Panc1 (cell line): ENCODE measurements at regions not wholly inside any gene's neighbourhood (a gene's known extent, or its start where the extent isn't known, plus 50 kb on each side); places are given as distances from the start of the nearest gene placed in this dataset.

Experiments
- ATAC-seq: fragments of 200-7000 bp; cut with Tn5 transposase; 2 replicates; pipeline ENCODE4 v1.9.1; 2020; ENCODE audit warnings: mild to moderate bottlenecking, moderate library complexity
- BruUV-seq: library from RNA; stranded (reverse); fragments of 400-500 nt; replicated peaks from 2 replicates; lab custom pipeline; 2021; lab: Mats Ljungman, UMichigan
- CTCF ChIA-PET: fragments of 300-600 bp; sonication (Branson Sonifier 250); formaldehyde crosslinking; loops from one replicate; lab custom pipeline; 2022; ENCODE audit warnings: antibody characterized with exemption; lab: Charles Lee
- POLR2A ChIA-PET: fragments of 300-600 bp; sonication (Branson Sonifier 250); formaldehyde crosslinking; loops from one replicate; lab custom pipeline; 2022; ENCODE audit warnings: antibody characterized with exemption; lab: Charles Lee
- DNase-seq: peaks from one replicate; pipeline ENCODE4 v3.0.0-alpha.2; 2010; ENCODE audit warnings: low read depth, low spot score
- H3K27ac ChIP-seq: 2 replicates; pipeline ENCODE4 v1.5.1; 2011; ENCODE audit warnings: mild to moderate bottlenecking, low read length, inconsistent platforms
- H3K27me3 ChIP-seq: fragments of 200-500 bp; sonication (Bioruptor generic); 2 replicates; pipeline ENCODE4 v1.6.0; 2014; ENCODE audit warnings: low read length, inconsistent platforms; ENCODE audit not compliant: control insufficient read depth, insufficient read depth
- H3K36me3 ChIP-seq: fragments of 200-500 bp; sonication (Bioruptor generic); 2 replicates; pipeline ENCODE4 v1.5.1; 2014; ENCODE audit warnings: inconsistent platforms, mild to moderate bottlenecking, low read length, moderate library complexity; ENCODE audit not compliant: control insufficient read depth, insufficient read depth
- H3K4me1 ChIP-seq: 2 replicates; pipeline ENCODE4 v1.5.1; 2011; ENCODE audit warnings: inconsistent platforms, mild to moderate bottlenecking, low read length, moderate library complexity; ENCODE audit not compliant: control insufficient read depth, insufficient read depth
- H3K4me3 ChIP-seq, 2 experiments: 2 replicates each; pipeline ENCODE4 v1.5.1; 2011 to 2012; ENCODE audit warnings: low read depth in 2 of 2, low read length in 2 of 2, mild to moderate bottlenecking in 2 of 2, inconsistent platforms in 1 of 2, moderate library complexity in 1 of 2
- H3K9me3 ChIP-seq: fragments of 200-500 bp; sonication (Bioruptor generic); 2 replicates; pipeline ENCODE4 v1.5.1; 2014; ENCODE audit warnings: low read depth, mild to moderate bottlenecking, inconsistent platforms, low read length, moderate library complexity; ENCODE audit not compliant: control insufficient read depth, insufficient read depth
- CTCF ChIP-seq: fragments of 450-650 bp; IDR thresholded peaks from 2 replicates; pipeline ENCODE4 v1.5.1; 2017; ENCODE audit warnings: mild to moderate bottlenecking
- POLR2AphosphoS5 ChIP-seq: IDR thresholded peaks from 2 replicates; pipeline ENCODE4 v1.6.1; 2012; ENCODE audit warnings: mild to moderate bottlenecking, low read depth, low read length, moderate library complexity
- REST ChIP-seq, 2 experiments: IDR thresholded peaks; 2 replicates each; pipeline ENCODE4 v1.6.1; 2011 to 2012; ENCODE audit warnings: low read depth in 2 of 2, control low read depth in 1 of 2, low read length in 1 of 2, mild to moderate bottlenecking in 1 of 2, moderate library complexity in 1 of 2; ENCODE audit not compliant: insufficient read depth in 1 of 2
- SIN3A ChIP-seq: IDR thresholded peaks from 2 replicates; pipeline ENCODE4 v1.6.1; 2012; ENCODE audit warnings: low read depth, mild to moderate bottlenecking, low read length, moderate library complexity, borderline replicate concordance; ENCODE audit not compliant: insufficient read depth
- TCF7L2 ChIP-seq: IDR thresholded peaks from 2 replicates; pipeline ENCODE4 v1.6.1; 2011; ENCODE audit warnings: mild to moderate bottlenecking, low read depth, low read length, inconsistent platforms
- in situ Hi-C: cut with HindIII; loops from 2 replicates; pipeline ENCODE4 v1.10.0; 2016; ENCODE audit warnings: low sequenced_read_pairs, low pct_unique_long_range_greater_than_20kb
- intact Hi-C: fragments of 100-400 bp; cut with micrococcal nuclease; formaldehyde crosslinking; loops from one replicate; pipeline ENCODE4 v1.10.0; 2022; ENCODE audit not compliant: unreplicated experiment

- Histone ChIP-seq H3K27ac (no peak overlapping the region), H3K4me3 (no peak overlapping the region), H3K4me1 (no peaks in the 10 kb centered on the region), H3K9me3 (no peaks in the 10 kb centered on the region), H3K36me3 (no peaks in the 10 kb centered on the region), H3K27me3 (peaks cover 13% of the 10 kb centered on the region)
- intact Hi-C loops (no loop called here), in situ Hi-C loops (no loop called here)
- ChIA-PET POLR2A (no interaction called here), CTCF (no interaction called here)
- BruUV-seq = no TSS peak
- DNase-seq (no peak), ATAC-seq (no peak)
- TF ChIP-seq TCF7L2 = no peak
Observed at GRCh38 chr2:3071685-3072263, 305.8 kb downstream of the EIPR1 start.

GRCh38 chr2:3066831-3067230 lies 310.8 kb downstream of the EIPR1 start:
- TF ChIP-seq REST (IDR thresholded peaks at IDR 0.05; ENCODE audit: insufficient read depth in 1 of 2, low read depth in 2 of 2, low read length in 1 of 2) = no peak
- TF ChIP-seq CTCF = no peak
- POLR2A ChIA-PET = no interaction called here
- in situ Hi-C loops = no loop called here
- Histone ChIP-seq H3K27me3 (peaks cover 17% of the 10 kb centered on the region), H3K36me3 (no peaks in the 10 kb centered on the region), H3K4me1 (no peaks in the 10 kb centered on the region), H3K4me3 (no peak overlapping the region), H3K9me3 (no peaks in the 10 kb centered on the region), H3K27ac (no peak overlapping the region)
- intact Hi-C loops = no loop called here
- DNase-seq = no peak
- ATAC-seq = no peak
- no TSS peak for BruUV-seq
- CTCF ChIA-PET = no interaction called here

- CTCF ChIA-PET = no interaction called here
- in situ Hi-C loops = no loop called here
- no TSS peak for BruUV-seq
- POLR2A ChIA-PET = no interaction called here
- DNase-seq (no peak), ATAC-seq (no peak)
- no peak overlapping the region for H3K27ac ChIP-seq
- intact Hi-C loops = no loop called here
- no peaks in the 10 kb centered on the region for H3K4me1 ChIP-seq
- no peak for TF ChIP-seq POLR2AphosphoS5
- no peak for TF ChIP-seq SIN3A
- TF ChIP-seq REST (IDR thresholded peaks at IDR 0.05; ENCODE audit: insufficient read depth in 1 of 2, low read depth in 2 of 2, low read length in 1 of 2) = no peak
- TF ChIP-seq TCF7L2 = no peak
- TF ChIP-seq CTCF = no peak
- H3K36me3 ChIP-seq = no peaks in the 10 kb centered on the region
- H3K9me3 ChIP-seq = no peaks in the 10 kb centered on the region
- H3K27me3 ChIP-seq = peaks cover 17% of the 10 kb centered on the region
- H3K4me3 ChIP-seq = no peak overlapping the region
Observed at GRCh38 chr2:3065928-3066327, 311.7 kb downstream of the EIPR1 start.
